K562 (cell line): ENCODE measurements at regions not wholly inside any gene's neighbourhood (a gene's known extent, or its start where the extent isn't known, plus 50 kb on each side); places are given as distances from the start of the nearest gene placed in this dataset.

ENCODE experiments used
- ATAC-seq: fragments of 200-7000 bp; cut with Tn5 transposase; 3 replicates; pipeline ENCODE4 v1.9.1; 2020; ENCODE audit warnings: moderate library complexity
- BruUV-seq: library from RNA; stranded (reverse); fragments of 400-500 nt; replicated peaks from 2 replicates; lab custom pipeline; 2021; lab: Mats Ljungman, UMichigan
- CTCF ChIA-PET: fragments of 300-600 bp; formaldehyde crosslinking; extraction: SDS; loops from one replicate; lab custom pipeline; 2021; ENCODE audit warnings: low intra/inter-chr PET ratio; lab: Yijun Ruan, JAX
- POLR2A ChIA-PET: fragments of 300-600, 350-650 bp; sonication (Branson Sonifier 250); formaldehyde crosslinking; extraction: SDS; loops from one replicate; lab custom pipeline; 2021; ENCODE audit warnings: antibody characterized with exemption, inconsistent platforms; lab: Yijun Ruan, JAX
- DNase-seq, 4 experiments: peaks; one replicate each; pipeline versions ENCODE4 v3.0.0 to v3.0.0-alpha.2; 2011 to 2018; ENCODE audit warnings: low spot score in 3 of 4, mixed read lengths in 3 of 4; ENCODE audit errors: extremely low read depth in 1 of 4
- FAIRE-seq: peaks from 2 replicates; lab custom pipeline; 2011; peaks lifted over from hg19 to GRCh38; lab: Jason Lieb, UNC
- H2AFZ ChIP-seq: 2 replicates; pipeline ENCODE4 v1.6.0; 2011; ENCODE audit warnings: low read depth, low read length, control low read depth, inconsistent platforms
- H3K27ac ChIP-seq: fragments of 200-600 bp; 3 replicates; pipeline ENCODE4 v1.8.0; 2011; ENCODE audit warnings: low read depth, mild to moderate bottlenecking, control low read depth, inconsistent platforms, low read length, moderate library complexity, mixed read lengths; ENCODE audit errors: extremely low read depth
- H3K27me3 ChIP-seq, 2 experiments: fragments of 300-600 bp in 1 of 2; 2 replicates in 1 of 2; 3 replicates in 1 of 2; pipeline versions ENCODE4 v1.6.0 to v1.8.0; 2011; ENCODE audit warnings: inconsistent platforms in 2 of 2, low read length in 2 of 2, mild to moderate bottlenecking in 1 of 2, mixed read lengths in 1 of 2, moderate library complexity in 1 of 2; ENCODE audit not compliant: control insufficient read depth in 2 of 2, insufficient read depth in 2 of 2
- H3K36me3 ChIP-seq: fragments of 300-600 bp; 3 replicates; pipeline ENCODE4 v1.8.0; 2011; ENCODE audit warnings: mild to moderate bottlenecking, low read length, inconsistent platforms; ENCODE audit not compliant: control insufficient read depth, insufficient read depth
- H3K4me1 ChIP-seq, 2 experiments: fragments of 200-600 bp in 1 of 2; replicated peaks in 1 of 2; 2 replicates in 1 of 2; 3 replicates in 1 of 2; pipeline versions ENCODE4 v1.5.1 to v1.8.0; 2011; ENCODE audit warnings: inconsistent platforms in 2 of 2, low read length in 2 of 2, mild to moderate bottlenecking in 1 of 2, mixed read lengths in 1 of 2, moderate library complexity in 1 of 2; ENCODE audit not compliant: control insufficient read depth in 2 of 2, insufficient read depth in 2 of 2
- H3K4me2 ChIP-seq: 2 replicates; pipeline ENCODE4 v1.6.1; 2011; ENCODE audit warnings: low read length, control low read depth, inconsistent platforms, mixed read lengths; ENCODE audit not compliant: insufficient read depth
- H3K4me3 ChIP-seq: fragments of 200-600 bp; sonication (generic), shearing (Covaris generic); 2 replicates; pipeline ENCODE4 v1.5.1; 2016; ENCODE audit warnings: control low read depth, inconsistent platforms
- H3K79me2 ChIP-seq: fragments of 200-600 bp; 3 replicates; pipeline ENCODE4 v1.8.0; 2011; ENCODE audit warnings: low read length, inconsistent platforms; ENCODE audit not compliant: control insufficient read depth, insufficient read depth
- H3K9ac ChIP-seq, 2 experiments: 2 replicates each; pipeline versions ENCODE4 v1.6.0 to v1.6.1; 2011; ENCODE audit warnings: low read depth in 2 of 2, low read length in 2 of 2, control low read depth in 1 of 2, inconsistent platforms in 1 of 2, mild to moderate bottlenecking in 1 of 2, mixed read lengths in 1 of 2; ENCODE audit not compliant: insufficient read depth in 1 of 2
- H3K9me1 ChIP-seq: one replicate; pipeline ENCODE4 v1.6.0; 2011; ENCODE audit warnings: inconsistent platforms, mild to moderate bottlenecking, low read length, moderate library complexity; ENCODE audit not compliant: control insufficient read depth, insufficient read depth
- H3K9me3 ChIP-seq: replicated peaks from 2 replicates; pipeline ENCODE4 v1.5.1; 2011; ENCODE audit warnings: low read depth, low read length, inconsistent platforms; ENCODE audit not compliant: control insufficient read depth, insufficient read depth
- H4K20me1 ChIP-seq: replicated peaks from 2 replicates; pipeline ENCODE4 v1.6.1; 2011; ENCODE audit warnings: low read length, inconsistent platforms, mixed read lengths; ENCODE audit not compliant: control insufficient read depth, insufficient read depth
- DEAF1 ChIP-seq: fragments of 450-650 bp; formaldehyde crosslinking; IDR thresholded peaks from 2 replicates; pipeline ENCODE4 v1.4.0; 2020; ENCODE audit warnings: mild to moderate bottlenecking, moderate library complexity
- DNMT1 ChIP-seq: fragments of 450-650 bp; IDR thresholded peaks from 2 replicates; pipeline ENCODE4 v1.6.1; 2016; ENCODE audit warnings: antibody characterized with exemption, mild to moderate bottlenecking
- E2F1 ChIP-seq: sonication (generic); formaldehyde crosslinking; IDR thresholded peaks from 2 replicates; pipeline ENCODE4 v1.8.1; 2023; ENCODE audit warnings: mild to moderate bottlenecking, missing genetic modification reagents, moderate library complexity
- EP300 ChIP-seq: IDR thresholded peaks from 2 replicates; pipeline ENCODE4 v1.6.1; 2012; ENCODE audit warnings: low read length, improper control_type of control experiment
- JUND ChIP-seq, 2 experiments: IDR thresholded peaks; 2 replicates in 1 of 2; 3 replicates in 1 of 2; pipeline ENCODE4 v1.6.1; 2011; ENCODE audit warnings: borderline replicate concordance in 2 of 2, low read depth in 2 of 2, low read length in 2 of 2, improper control_type of control experiment in 1 of 2, missing biosample characterization in 1 of 2, missing genetic modification characterization in 1 of 2, missing genetic modification reagents in 1 of 2
- PML ChIP-seq: IDR thresholded peaks from 2 replicates; pipeline ENCODE4 v1.6.1; 2012; ENCODE audit warnings: low read length, inconsistent platforms
- WHSC1 ChIP-seq: IDR thresholded peaks from one replicate; pipeline ENCODE4 v1.6.1; 2012; ENCODE audit warnings: low read length, control low read depth, inconsistent platforms
- ZNF347 ChIP-seq: fragments of 450-650 bp; formaldehyde crosslinking; IDR thresholded peaks from 2 replicates; pipeline ENCODE4 v1.4.0; 2020; ENCODE audit warnings: low read depth, mild to moderate bottlenecking, moderate library complexity
- ZNF436 ChIP-seq: fragments of 250-450, 450-650 bp; sonication (Bioruptor Pico); formaldehyde crosslinking; IDR thresholded peaks from 2 replicates; pipeline ENCODE4 v1.7.0; 2020; ENCODE audit warnings: mild to moderate bottlenecking
- WGBS: fragments of 100-300 bp; shearing (Covaris generic); methylation state at CpG from one replicate; pipeline ENCODE4 v1.1.6; 2016; ENCODE audit warnings: low coverage, mixed read lengths; ENCODE audit not compliant: insufficient coverage; ENCODE audit errors: missing lambda C conversion rate; 5-methylcytosine and 5-hydroxymethylcytosine counted together
- in situ Hi-C: fragments of 300-500 bp; cut with MboI; formaldehyde crosslinking; loops from 4 replicates; pipeline ENCODE4 v1.15.0; 2018; ENCODE audit warnings: inconsistent platforms, mixed read lengths
- intact Hi-C: fragments of 100-400 bp; cut with micrococcal nuclease; formaldehyde crosslinking; loops from 2 replicates; pipeline ENCODE4 v1.14.2; 2022
- TF ChIP-seq, protein P1 (sequence below): fragments of 250-450 bp; sonication (Bioruptor Pico); IDR thresholded peaks from 2 replicates; pipeline ENCODE4 v1.5.0; 2021
- TF ChIP-seq, protein P2 (sequence below), 2 experiments: fragments of 450-650 bp; IDR thresholded peaks; 2 replicates each; pipeline ENCODE4 v1.6.1; 2016
- TF ChIP-seq, protein P3 (sequence below): fragments of 250-450 bp; sonication (Bioruptor Pico); IDR thresholded peaks from 2 replicates; pipeline ENCODE4 v1.8.0; 2021; ENCODE audit warnings: borderline replicate concordance, mild to moderate bottlenecking, moderate library complexity; ENCODE audit not compliant: poor library complexity, severe bottlenecking

DNA sequence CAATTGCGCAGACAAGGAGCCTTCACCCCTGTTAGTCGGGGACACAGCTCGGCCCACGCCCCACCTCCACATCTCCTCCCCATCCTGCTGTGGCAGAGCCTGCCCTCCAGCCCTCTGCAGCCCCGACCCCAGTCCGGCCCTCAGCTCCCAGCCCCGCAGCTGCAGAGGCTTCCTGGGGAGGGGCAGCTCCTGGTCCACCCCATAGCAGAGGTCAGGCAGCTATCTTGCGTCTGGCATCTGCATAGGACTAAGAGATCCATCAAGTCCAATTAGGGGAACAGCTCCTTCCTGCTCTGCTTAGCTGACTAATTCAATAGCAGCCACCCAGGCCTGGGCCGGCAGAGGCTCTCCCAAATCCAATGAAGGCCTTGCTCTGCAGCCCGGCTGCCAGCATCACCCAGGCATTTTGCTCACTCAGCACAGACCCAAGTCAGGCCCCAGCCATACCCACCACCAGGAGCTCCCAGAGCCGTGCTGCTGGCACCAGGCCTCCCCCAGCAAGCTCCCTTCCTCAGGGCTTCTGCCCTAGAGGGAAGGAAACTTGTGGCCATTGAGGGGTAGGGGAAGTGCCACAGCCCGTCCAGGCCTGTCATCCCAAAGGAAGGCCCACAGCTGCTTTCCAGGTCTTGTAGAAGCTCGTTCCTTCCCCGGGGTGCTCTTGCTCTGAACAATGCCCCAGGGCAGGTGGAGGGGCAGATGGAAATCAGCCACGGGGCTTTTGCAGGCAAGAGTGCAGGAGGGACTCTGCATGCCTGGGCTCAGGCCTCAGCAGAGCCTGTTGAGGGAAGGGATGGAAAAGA is 106.2 kb upstream of the RET start (continued):
- TF ChIP-seq, protein P1, sequence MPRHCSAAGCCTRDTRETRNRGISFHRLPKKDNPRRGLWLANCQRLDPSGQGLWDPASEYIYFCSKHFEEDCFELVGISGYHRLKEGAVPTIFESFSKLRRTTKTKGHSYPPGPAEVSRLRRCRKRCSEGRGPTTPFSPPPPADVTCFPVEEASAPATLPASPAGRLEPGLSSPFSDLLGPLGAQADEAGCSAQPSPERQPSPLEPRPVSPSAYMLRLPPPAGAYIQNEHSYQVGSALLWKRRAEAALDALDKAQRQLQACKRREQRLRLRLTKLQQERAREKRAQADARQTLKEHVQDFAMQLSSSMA (CRISPR knock-in tag) = no peak
- TF ChIP-seq PML (no peak), DNMT1 (no peak), WHSC1 (no peak), ZNF347 (CRISPR knock-in tag) (no peak)

DNA sequence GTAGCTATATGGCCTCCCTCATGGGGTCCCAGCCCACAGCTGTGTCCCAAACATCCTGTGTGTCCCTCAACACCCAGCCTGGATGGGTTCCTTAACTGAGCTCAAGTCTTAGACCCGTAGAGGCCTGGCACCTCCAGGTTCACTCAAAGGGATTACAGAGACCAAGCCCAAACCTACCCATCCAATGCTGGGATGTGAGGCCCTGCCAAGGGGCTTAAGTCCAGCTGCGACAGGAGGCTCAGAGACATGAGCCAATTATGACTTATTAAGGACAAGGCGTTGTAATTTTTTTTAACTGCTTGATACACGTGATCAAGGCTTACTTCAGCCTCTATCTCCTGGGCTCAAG is 105.6 kb upstream of the RET start:
- no peak overlapping the region for H3K27ac ChIP-seq
- no TSS peak for BruUV-seq
- H3K79me2 ChIP-seq = no peaks in the 10 kb centered on the region
- DNase-seq = no peak
- no peak for ATAC-seq
- POLR2A ChIA-PET = interaction anchor here (1.0 kb wide), 1 partner anchor 27 kb away, joined by 3 read pairs; no protein-coding TSS in a partner anchor
- no peaks in the 10 kb centered on the region for H3K36me3 ChIP-seq
- CTCF ChIA-PET = no interaction called here
- H3K9ac ChIP-seq = no peak overlapping the region
- peaks cover 0 to 4% of the 10 kb centered on the region in 2 experiments; a peak in 1 of 5 replicates for H3K4me1 ChIP-seq
- H2AFZ ChIP-seq = no peak overlapping the region
- H3K4me2 ChIP-seq = no peak overlapping the region
- in situ Hi-C loops = no loop called here
- no peaks in the 10 kb centered on the region for H3K9me3 ChIP-seq
- H3K27me3 ChIP-seq = peaks cover 0 to 25% of the 10 kb centered on the region in 2 experiments; a peak in 3 of 5 replicates
- intact Hi-C loops = no loop called here
- no peak overlapping the region for H3K4me3 ChIP-seq
- no peaks in the 10 kb centered on the region for H4K20me1 ChIP-seq
- WGBS = 1% methylated on average over 4 of the region's 4 CpGs
- H3K9me1 ChIP-seq = no peaks in the 10 kb centered on the region
- no peak for FAIRE-seq
- no peak for TF ChIP-seq EP300
- no peak for TF ChIP-seq ZNF436 (CRISPR knock-in tag)
- TF ChIP-seq JUND (IDR thresholded peaks at IDR 0.05; ENCODE audit: borderline replicate concordance, low read depth, low read length) = no peak
- TF ChIP-seq JUND (tag; IDR thresholded peaks at IDR 0.05; ENCODE audit: borderline replicate concordance, low read depth, low read length) = no peak
- TF ChIP-seq, protein P2, sequence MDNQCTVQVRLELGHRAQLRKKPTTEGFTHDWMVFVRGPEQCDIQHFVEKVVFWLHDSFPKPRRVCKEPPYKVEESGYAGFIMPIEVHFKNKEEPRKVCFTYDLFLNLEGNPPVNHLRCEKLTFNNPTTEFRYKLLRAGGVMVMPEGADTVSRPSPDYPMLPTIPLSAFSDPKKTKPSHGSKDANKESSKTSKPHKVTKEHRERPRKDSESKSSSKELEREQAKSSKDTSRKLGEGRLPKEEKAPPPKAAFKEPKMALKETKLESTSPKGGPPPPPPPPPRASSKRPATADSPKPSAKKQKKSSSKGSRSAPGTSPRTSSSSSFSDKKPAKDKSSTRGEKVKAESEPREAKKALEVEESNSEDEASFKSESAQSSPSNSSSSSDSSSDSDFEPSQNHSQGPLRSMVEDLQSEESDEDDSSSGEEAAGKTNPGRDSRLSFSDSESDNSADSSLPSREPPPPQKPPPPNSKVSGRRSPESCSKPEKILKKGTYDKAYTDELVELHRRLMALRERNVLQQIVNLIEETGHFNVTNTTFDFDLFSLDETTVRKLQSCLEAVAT (IDR thresholded peaks at IDR 0.05) = no peak
- TF ChIP-seq E2F1 (CRISPR knock-in tag) = no peak
- no peak for TF ChIP-seq DEAF1 (CRISPR knock-in tag)
- TF ChIP-seq, protein P3, sequence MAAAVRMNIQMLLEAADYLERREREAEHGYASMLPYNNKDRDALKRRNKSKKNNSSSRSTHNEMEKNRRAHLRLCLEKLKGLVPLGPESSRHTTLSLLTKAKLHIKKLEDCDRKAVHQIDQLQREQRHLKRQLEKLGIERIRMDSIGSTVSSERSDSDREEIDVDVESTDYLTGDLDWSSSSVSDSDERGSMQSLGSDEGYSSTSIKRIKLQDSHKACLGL (CRISPR knock-in tag) = no peak
